DND-41 (cell line): ENCODE measurements at regions not wholly inside any gene's neighbourhood (a gene's known extent, or its start where the extent isn't known, plus 50 kb on each side); places are given as distances from the start of the nearest gene placed in this dataset.

Experiments used
- ATAC-seq: fragments of 200-7000 bp; cut with Tn5 transposase; 3 replicates; pipeline ENCODE4 v1.9.1; 2021; ENCODE audit warnings: low read depth; ENCODE audit not compliant: insufficient read depth
- DNase-seq: peaks from one replicate; pipeline ENCODE4 v3.0.0-alpha.2; 2020
- H2AFZ ChIP-seq: 2 replicates; pipeline ENCODE4 v1.6.0; 2012; ENCODE audit warnings: low read depth, low read length
- H3K27ac ChIP-seq: 2 replicates; pipeline ENCODE4 v1.5.1; 2012; ENCODE audit warnings: low read length, inconsistent platforms
- H3K27me3 ChIP-seq: fragments of 200-600 bp; sonication (generic); 2 replicates; pipeline ENCODE4 v1.6.0; 2012; ENCODE audit warnings: low read length, mild to moderate bottlenecking, inconsistent platforms; ENCODE audit not compliant: insufficient read depth, poor library complexity
- H3K36me3 ChIP-seq: 2 replicates; pipeline ENCODE4 v1.5.1; 2012; ENCODE audit warnings: low read length, inconsistent platforms; ENCODE audit not compliant: insufficient read depth
- H3K4me1 ChIP-seq: 2 replicates; pipeline ENCODE4 v1.5.1; 2012; ENCODE audit warnings: mild to moderate bottlenecking, low read length; ENCODE audit not compliant: insufficient read depth
- H3K4me2 ChIP-seq: 2 replicates; pipeline ENCODE4 v1.6.0; 2012; ENCODE audit warnings: mild to moderate bottlenecking, moderate library complexity, low read length, inconsistent platforms; ENCODE audit not compliant: insufficient read depth
- H3K4me3 ChIP-seq, 2 experiments: fragments of 200-600 bp in 1 of 2; shearing (Covaris generic) in 1 of 2; 2 replicates each; pipeline ENCODE4 v1.5.1; 2012 to 2016; ENCODE audit warnings: inconsistent platforms in 2 of 2, low read length in 2 of 2, mild to moderate bottlenecking in 2 of 2, low read depth in 1 of 2, moderate library complexity in 1 of 2
- H3K79me2 ChIP-seq: 2 replicates; pipeline ENCODE4 v1.6.0; 2012; ENCODE audit warnings: low read length, inconsistent platforms; ENCODE audit not compliant: insufficient read depth
- H3K9ac ChIP-seq: 2 replicates; pipeline ENCODE4 v1.6.0; 2012; ENCODE audit warnings: low read depth, mild to moderate bottlenecking, inconsistent platforms, low read length, moderate library complexity
- H3K9me3 ChIP-seq: 2 replicates; pipeline ENCODE4 v1.5.1; 2012; ENCODE audit warnings: low read length, moderate library complexity, mild to moderate bottlenecking, inconsistent platforms; ENCODE audit not compliant: insufficient read depth, severe bottlenecking
- H4K20me1 ChIP-seq: 2 replicates; pipeline ENCODE4 v1.6.0; 2012; ENCODE audit warnings: low read length; ENCODE audit not compliant: insufficient read depth
- EZH2 ChIP-seq: IDR thresholded peaks from 3 replicates; pipeline ENCODE4 v1.6.1; 2012; ENCODE audit warnings: borderline replicate concordance, low read depth, mild to moderate bottlenecking, moderate library complexity, low read length, inconsistent platforms; ENCODE audit not compliant: severe bottlenecking
- TF ChIP-seq, protein P1 (sequence below): IDR thresholded peaks from 2 replicates; pipeline ENCODE4 v1.5.1; 2012; ENCODE audit warnings: borderline replicate concordance, low read length, moderate library complexity, mild to moderate bottlenecking; ENCODE audit not compliant: poor library complexity, severe bottlenecking; ENCODE audit errors: extremely low read depth

DNA sequence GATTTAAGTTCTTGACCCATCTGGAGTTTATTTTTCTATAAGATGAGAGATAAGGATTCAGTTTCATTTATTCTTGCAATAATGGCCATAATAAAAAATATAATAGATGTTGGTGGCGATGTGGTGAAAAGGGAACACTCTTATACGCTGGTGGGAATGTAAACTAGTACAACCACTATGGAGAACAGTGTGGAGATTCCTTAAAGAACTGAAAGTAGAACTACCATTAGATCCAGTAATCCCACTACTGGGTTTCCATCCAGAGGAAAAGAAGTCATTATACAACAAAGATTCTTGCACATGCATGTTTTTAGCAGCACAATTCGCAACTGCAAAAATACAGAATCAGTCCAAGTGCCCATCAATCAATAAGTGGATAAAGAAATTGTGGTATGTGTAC is 1040.5 kb upstream of the GYPC start:
- Histone ChIP-seq H3K4me3 (no peak overlapping the region), H3K36me3 (no peaks in the 10 kb centered on the region), H3K4me1 (no peaks in the 10 kb centered on the region), H4K20me1 (no peaks in the 10 kb centered on the region), H3K9ac (no peak overlapping the region), H3K27me3 (no peaks in the 10 kb centered on the region), H3K27ac (no peak overlapping the region), H3K79me2 (no peaks in the 10 kb centered on the region), H3K4me2 (no peak overlapping the region), H2AFZ (no peak overlapping the region), H3K9me3 (no peaks in the 10 kb centered on the region)
- DNase-seq (no peak), ATAC-seq (no peak)
- TF ChIP-seq EZH2: no peak
- TF ChIP-seq, protein P1, sequence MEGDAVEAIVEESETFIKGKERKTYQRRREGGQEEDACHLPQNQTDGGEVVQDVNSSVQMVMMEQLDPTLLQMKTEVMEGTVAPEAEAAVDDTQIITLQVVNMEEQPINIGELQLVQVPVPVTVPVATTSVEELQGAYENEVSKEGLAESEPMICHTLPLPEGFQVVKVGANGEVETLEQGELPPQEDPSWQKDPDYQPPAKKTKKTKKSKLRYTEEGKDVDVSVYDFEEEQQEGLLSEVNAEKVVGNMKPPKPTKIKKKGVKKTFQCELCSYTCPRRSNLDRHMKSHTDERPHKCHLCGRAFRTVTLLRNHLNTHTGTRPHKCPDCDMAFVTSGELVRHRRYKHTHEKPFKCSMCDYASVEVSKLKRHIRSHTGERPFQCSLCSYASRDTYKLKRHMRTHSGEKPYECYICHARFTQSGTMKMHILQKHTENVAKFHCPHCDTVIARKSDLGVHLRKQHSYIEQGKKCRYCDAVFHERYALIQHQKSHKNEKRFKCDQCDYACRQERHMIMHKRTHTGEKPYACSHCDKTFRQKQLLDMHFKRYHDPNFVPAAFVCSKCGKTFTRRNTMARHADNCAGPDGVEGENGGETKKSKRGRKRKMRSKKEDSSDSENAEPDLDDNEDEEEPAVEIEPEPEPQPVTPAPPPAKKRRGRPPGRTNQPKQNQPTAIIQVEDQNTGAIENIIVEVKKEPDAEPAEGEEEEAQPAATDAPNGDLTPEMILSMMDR: no peak

DNA sequence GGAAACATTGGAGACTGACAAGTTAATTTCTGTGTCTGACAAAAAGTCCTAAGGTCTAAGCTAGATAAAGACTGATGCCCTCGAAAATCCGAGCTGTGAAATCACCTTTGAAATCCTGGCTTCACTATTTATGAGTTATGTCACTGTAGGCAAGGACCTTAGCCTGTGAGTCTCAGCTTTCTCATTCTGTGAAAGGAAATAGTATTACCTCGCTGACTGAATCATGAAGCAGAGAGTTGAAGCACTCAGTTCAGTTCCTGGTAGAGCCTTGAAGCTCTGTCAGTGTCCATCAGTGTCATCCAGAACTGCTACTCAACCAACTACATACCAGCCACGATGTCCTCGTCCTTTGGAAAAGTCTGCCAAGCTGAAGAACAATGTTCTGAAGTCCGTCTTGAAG is 1025.6 kb upstream of the GYPC start:
- no peaks in the 10 kb centered on the region for H3K9me3 ChIP-seq
- H3K79me2 ChIP-seq: no peaks in the 10 kb centered on the region
- no peaks in the 10 kb centered on the region for H3K36me3 ChIP-seq
- ATAC-seq (no peak), DNase-seq (no peak)
- TF ChIP-seq, protein P1: no peak
- no peak for TF ChIP-seq EZH2
- H2AFZ ChIP-seq: no peak overlapping the region
- H4K20me1 ChIP-seq: no peaks in the 10 kb centered on the region
- no peaks in the 10 kb centered on the region for H3K27me3 ChIP-seq
- no peaks in the 10 kb centered on the region for H3K4me1 ChIP-seq
- no peak overlapping the region for H3K4me3 ChIP-seq
- H3K27ac ChIP-seq: no peak overlapping the region
- H3K4me2 ChIP-seq: no peak overlapping the region
- no peak overlapping the region for H3K9ac ChIP-seq

DNA sequence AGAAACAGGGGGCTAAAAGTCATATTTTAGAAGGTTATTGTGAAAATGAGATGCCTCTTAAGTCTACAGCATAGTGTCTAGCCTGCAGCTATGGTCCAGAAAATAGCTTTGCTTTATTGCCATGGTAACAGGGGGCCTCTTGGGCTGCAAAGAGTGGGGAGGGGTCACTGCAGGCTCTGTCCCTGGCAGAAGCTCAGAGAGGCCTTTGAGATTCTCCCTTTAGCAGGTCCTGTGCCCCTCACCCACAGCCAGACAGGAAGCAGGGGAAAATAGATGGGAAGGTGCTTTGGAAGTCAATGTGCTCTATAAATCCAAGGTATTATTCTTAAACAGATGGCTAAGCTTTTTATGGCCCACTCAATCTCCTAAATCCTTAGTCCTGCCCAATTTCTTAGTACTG is 1021.3 kb upstream of the GYPC start:
- TF ChIP-seq EZH2: no peak
- TF ChIP-seq, protein P1: no peak
- no peak overlapping the region for H2AFZ ChIP-seq
- H3K36me3 ChIP-seq: no peaks in the 10 kb centered on the region
- no peaks in the 10 kb centered on the region for H3K9me3 ChIP-seq
- DNase-seq: no peak
- no peaks in the 10 kb centered on the region for H4K20me1 ChIP-seq
- ATAC-seq: no peak
- H3K9ac ChIP-seq: no peak overlapping the region
- H3K27ac ChIP-seq: no peak overlapping the region
- no peak overlapping the region for H3K4me2 ChIP-seq
- H3K27me3 ChIP-seq: no peaks in the 10 kb centered on the region
- no peaks in the 10 kb centered on the region for H3K79me2 ChIP-seq
- no peaks in the 10 kb centered on the region for H3K4me1 ChIP-seq
- no peak overlapping the region for H3K4me3 ChIP-seq

DNA sequence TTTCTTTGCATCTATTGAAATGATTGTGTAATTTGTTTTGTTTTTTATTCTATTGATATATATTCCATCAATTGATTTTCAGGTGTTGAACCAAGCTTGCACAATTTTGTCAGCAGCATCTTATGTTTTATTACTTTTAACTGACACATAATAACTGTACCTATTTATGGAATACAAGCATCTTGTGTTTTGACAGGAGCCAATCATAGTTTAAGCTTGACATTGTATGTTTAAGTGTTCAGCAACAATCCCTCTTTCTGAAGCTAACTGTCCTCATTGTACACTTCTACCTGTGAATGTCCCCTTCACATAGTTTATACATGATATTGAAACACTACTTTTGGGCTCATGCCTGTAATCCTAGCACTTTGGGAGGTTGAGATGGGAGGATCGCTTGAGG is 1017.6 kb upstream of the GYPC start:
- no peak overlapping the region for H3K27ac ChIP-seq
- H3K9me3 ChIP-seq: no peaks in the 10 kb centered on the region
- no peaks in the 10 kb centered on the region for H4K20me1 ChIP-seq
- H3K36me3 ChIP-seq: no peaks in the 10 kb centered on the region
- H3K79me2 ChIP-seq: no peaks in the 10 kb centered on the region
- H3K27me3 ChIP-seq: no peaks in the 10 kb centered on the region
- ATAC-seq (no peak), DNase-seq (no peak)
- no peak overlapping the region for H2AFZ ChIP-seq
- H3K9ac ChIP-seq: no peak overlapping the region
- no peak overlapping the region for H3K4me3 ChIP-seq
- TF ChIP-seq EZH2: no peak
- TF ChIP-seq, protein P1: no peak
- H3K4me1 ChIP-seq: no peaks in the 10 kb centered on the region
- no peak overlapping the region for H3K4me2 ChIP-seq
